ENCODE measurements at regions not wholly inside any gene's neighbourhood (a gene's known extent, or its start where the extent isn't known, plus 50 kb on each side); places are given as distances from the start of the nearest gene placed in this dataset.
"Not testable (repeated sequence)": the region's sequence is repeated elsewhere in the genome, so short reads cannot be mapped to it uniquely, and the experiment has no call there.

DNA sequence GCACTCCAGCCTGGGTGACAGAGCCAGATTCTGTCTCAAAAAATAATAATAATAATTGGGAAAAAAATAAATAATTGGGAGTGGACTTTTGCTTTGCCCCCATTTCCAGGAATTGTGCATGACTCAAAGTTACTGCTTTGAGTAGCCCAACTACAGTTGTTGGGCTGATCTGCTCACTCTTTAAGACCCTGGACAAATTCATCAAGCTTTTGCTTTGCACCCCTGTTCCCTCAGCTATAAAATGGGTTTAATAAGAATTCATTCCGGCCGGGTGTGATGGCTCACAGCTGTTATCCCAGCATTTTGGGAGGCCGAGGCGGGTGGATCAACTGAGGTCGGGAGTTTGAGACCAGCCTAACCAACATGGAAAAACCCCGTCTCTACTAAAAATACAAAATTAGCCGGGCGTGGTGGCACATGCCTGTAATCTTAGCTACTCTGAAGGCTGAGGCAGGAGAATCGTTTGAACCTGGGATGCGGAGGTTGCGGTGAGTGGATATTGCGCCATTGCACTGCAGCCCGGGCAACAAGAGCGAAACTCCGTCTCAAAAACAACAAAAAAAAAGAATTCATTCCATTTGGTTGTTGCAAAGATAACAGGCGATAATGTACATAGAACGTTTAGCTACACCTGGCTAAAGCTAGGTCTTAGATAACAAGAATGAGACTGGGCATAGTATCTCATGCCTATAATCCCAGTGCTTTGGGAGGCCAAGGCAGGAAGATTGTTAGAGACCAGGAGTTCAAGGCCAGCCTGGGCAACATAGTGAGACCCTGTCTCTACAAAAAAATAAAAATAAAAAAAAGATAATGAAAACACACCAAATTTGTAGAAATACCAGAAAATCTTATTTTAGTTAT is 87.9 kb upstream of the ZNF217 start:
- Histone ChIP-seq H3K36me3 (ENCODE audit: control insufficient read depth, insufficient read depth, low read length) (no peaks in the 10 kb centered on the region), H3K4me3 (ENCODE audit: low read length) (no peak overlapping the region), H3K9ac (ENCODE audit: low read length) (no peak overlapping the region), H3K9me3 (ENCODE audit: control insufficient read depth, low read length) (no peaks in the 10 kb centered on the region), H3K27me3 (ENCODE audit: control insufficient read depth, insufficient read depth, low read length) (no peaks in the 10 kb centered on the region), H3K4me1 (ENCODE audit: control insufficient read depth, insufficient read depth, low read length) (peaks cover 30% of the 10 kb centered on the region)

DNA sequence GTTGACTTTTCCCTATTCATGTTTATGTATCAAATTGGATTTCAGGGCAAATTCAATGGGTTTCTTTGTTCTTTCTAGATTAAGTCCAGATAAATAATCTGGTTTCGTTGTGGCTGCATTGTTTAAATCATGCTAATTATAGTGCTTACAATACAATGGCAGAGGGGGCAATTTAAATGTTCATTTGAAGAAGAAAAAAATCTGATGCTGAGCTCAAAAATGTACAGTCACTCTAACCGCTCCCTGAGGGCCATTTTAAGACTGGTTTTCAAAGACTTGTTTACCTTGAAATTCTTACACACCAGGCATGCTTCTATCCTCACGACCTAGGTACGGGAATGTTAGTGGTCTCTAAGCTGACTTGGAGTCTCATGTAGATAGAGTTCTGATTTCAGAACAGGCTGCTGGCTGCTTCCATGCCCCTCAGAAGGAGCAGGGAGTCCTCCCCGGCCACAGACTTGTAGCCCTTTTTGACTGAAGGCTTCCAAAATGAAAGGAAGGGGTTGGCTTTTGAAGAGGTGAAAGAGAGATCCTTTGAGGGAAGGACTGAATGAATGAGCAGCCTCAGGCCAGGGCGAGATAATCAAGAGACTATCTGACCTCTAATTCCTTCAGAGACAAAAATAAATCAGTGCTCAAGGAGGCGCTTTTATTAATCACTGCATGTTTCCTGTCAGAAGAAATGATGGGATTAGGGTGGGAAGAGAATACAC is 86.1 kb upstream of the ZNF217 start:
- no peaks in the 10 kb centered on the region for H3K36me3 ChIP-seq (ENCODE audit: control insufficient read depth, insufficient read depth, low read length)
- H3K4me1 ChIP-seq (ENCODE audit: control insufficient read depth, insufficient read depth, low read length) = peaks cover 30% of the 10 kb centered on the region
- H3K9me3 ChIP-seq (ENCODE audit: control insufficient read depth, low read length) = no peaks in the 10 kb centered on the region
- no peak overlapping the region for H3K4me3 ChIP-seq (ENCODE audit: low read length)
- H3K9ac ChIP-seq (ENCODE audit: low read length) = no peak overlapping the region
- H3K27me3 ChIP-seq (ENCODE audit: control insufficient read depth, insufficient read depth, low read length) = no peaks in the 10 kb centered on the region

DNA sequence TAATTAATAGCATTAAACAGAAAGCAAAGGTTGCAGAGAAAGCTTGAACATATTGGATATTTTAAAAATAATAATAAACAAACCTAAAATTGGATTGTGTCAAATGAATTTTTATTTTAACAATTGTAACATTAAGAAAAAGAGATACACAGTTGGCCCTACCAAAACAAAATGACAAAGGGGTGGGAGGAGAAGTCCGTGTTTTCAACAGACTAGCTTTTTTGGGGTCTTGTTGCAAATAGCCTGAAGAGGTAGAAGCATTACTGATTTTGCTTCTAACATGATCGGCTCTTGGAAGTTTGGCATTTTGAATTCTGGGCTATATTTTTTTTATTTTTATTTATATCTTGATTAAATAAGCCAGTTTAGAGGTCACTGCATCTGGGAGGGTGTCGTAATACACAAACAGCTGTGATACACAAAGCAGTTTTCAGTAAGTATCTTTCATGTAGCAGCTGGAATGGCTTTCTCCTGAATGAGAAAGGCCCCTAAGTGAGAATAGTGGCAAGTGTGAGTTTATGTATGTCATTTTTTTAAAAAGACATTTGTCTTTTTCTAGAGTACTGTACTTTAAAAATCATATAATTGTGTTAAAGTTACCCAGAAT is 85.5 kb upstream of the ZNF217 start:
- Histone ChIP-seq H3K36me3 (ENCODE audit: control insufficient read depth, insufficient read depth, low read length) (no peaks in the 10 kb centered on the region), H3K9ac (ENCODE audit: low read length) (no peak overlapping the region), H3K9me3 (ENCODE audit: control insufficient read depth, low read length) (no peaks in the 10 kb centered on the region), H3K4me1 (ENCODE audit: control insufficient read depth, insufficient read depth, low read length) (peaks cover 30% of the 10 kb centered on the region), H3K27me3 (ENCODE audit: control insufficient read depth, insufficient read depth, low read length) (no peaks in the 10 kb centered on the region), H3K4me3 (ENCODE audit: low read length) (no peak overlapping the region)

DNA sequence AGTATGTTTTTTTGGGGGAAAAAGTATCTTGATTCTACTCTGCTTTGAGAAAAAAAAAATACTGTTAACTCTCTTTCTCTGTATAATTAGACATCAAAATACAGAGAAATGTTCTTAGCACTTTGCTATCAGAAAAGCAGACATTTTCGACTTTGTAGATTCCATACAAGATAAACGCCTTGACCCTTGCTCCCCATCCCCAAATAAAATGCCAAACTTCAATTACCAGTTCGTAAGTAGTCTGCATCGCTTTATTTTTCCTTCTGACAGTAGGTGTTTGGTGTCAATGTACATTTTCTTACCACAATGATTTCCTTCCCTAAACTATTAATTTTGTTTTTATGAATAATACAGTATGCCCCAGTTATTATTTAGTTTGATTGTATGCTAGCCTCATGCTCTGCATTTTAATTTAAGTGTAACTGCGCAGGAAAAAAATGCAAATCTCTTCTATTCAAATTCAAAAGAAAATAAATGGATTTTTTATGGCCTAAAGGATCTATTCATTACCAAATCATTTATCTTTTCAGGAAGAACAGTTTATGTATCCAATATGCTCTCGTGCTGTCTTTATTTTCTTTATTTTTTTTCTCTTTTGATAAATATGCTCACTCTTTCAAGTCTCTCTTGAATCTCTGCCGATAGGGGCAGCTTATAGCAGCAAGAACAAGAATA is 84.8 kb upstream of the ZNF217 start:
- H3K9ac ChIP-seq (ENCODE audit: low read length) = no peak overlapping the region
- no peaks in the 10 kb centered on the region for H3K9me3 ChIP-seq (ENCODE audit: control insufficient read depth, low read length)
- no peaks in the 10 kb centered on the region for H3K36me3 ChIP-seq (ENCODE audit: control insufficient read depth, insufficient read depth, low read length)
- peaks cover 30% of the 10 kb centered on the region for H3K4me1 ChIP-seq (ENCODE audit: control insufficient read depth, insufficient read depth, low read length)
- H3K27me3 ChIP-seq (ENCODE audit: control insufficient read depth, insufficient read depth, low read length) = no peaks in the 10 kb centered on the region
- H3K4me3 ChIP-seq (ENCODE audit: low read length) = no peak overlapping the region

DNA sequence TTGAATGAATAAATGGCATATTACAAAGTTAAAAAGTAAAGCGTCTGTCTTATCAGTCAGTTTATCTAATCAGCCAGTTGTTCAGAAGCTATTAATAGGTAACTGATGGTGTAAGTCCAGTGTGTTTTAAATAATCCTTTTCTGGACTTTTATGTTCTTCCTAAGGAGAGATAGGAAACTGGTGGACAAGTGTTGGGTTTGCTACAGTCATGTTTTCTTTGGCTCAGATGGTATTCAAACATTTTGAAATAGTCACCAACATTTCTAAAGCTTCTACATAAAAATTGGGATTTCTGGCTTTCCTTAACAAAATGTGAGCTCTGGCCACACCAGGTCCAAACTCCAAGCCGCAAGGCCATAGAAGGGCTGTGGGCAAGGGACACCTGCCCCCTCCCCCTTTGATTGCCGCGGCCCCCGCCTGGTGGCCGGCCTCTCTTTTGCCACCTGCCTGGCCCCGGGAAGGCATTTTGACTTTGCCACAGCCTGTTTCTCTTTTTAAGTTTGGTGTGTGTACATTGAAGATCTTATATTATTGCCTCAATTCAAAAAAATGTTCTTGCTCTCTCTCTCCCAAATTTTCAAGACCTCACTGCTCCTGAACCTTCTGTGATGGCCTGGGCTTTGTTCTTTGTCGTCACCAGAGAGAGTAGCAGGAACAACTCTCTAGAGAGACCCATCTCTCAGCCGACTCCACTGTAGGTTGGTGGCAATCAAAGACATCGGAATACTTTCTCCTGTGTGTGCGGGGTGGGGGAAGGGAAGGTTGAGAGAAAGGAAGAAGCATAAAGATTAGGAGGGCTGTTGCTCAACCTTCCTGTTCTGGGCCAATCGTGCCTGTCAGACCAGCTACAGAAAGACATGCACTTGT is 84.0 kb upstream of the ZNF217 start:
- no peak overlapping the region for H3K9ac ChIP-seq (ENCODE audit: low read length)
- no peaks in the 10 kb centered on the region for H3K27me3 ChIP-seq (ENCODE audit: control insufficient read depth, insufficient read depth, low read length)
- peaks cover 30% of the 10 kb centered on the region for H3K4me1 ChIP-seq (ENCODE audit: control insufficient read depth, insufficient read depth, low read length)
- H3K9me3 ChIP-seq (ENCODE audit: control insufficient read depth, low read length) = no peaks in the 10 kb centered on the region
- peak overlapping the region; percentile 20 for H3K4me3 ChIP-seq (ENCODE audit: low read length)
- no peaks in the 10 kb centered on the region for H3K36me3 ChIP-seq (ENCODE audit: control insufficient read depth, insufficient read depth, low read length)

DNA sequence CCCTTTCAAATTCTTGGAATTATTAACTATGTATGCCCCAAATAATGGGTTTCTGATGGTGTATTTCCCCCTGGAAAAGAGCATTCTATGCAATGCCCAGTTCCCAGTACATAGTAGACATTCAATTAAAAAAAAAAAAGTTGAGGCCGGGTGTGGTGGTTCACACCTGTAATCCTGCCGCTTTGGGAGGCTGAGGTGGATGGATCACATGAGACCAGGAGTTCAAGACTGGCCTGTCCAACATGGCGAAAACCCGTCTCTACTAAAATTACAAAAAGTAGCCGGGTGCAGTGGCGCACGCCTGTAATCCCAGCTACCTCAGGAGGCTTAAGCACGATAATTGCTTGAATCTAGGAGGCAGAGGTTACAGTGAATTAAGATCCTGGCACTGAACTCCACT is 83.3 kb upstream of the ZNF217 start:
- no peak overlapping the region for H3K4me3 ChIP-seq (ENCODE audit: low read length)
- peaks cover 30% of the 10 kb centered on the region for H3K4me1 ChIP-seq (ENCODE audit: control insufficient read depth, insufficient read depth, low read length)
- no peaks in the 10 kb centered on the region for H3K36me3 ChIP-seq (ENCODE audit: control insufficient read depth, insufficient read depth, low read length)
- H3K9ac ChIP-seq (ENCODE audit: low read length) = no peak overlapping the region
- H3K27me3 ChIP-seq (ENCODE audit: control insufficient read depth, insufficient read depth, low read length) = no peaks in the 10 kb centered on the region
- no peaks in the 10 kb centered on the region for H3K9me3 ChIP-seq (ENCODE audit: control insufficient read depth, low read length)

DNA sequence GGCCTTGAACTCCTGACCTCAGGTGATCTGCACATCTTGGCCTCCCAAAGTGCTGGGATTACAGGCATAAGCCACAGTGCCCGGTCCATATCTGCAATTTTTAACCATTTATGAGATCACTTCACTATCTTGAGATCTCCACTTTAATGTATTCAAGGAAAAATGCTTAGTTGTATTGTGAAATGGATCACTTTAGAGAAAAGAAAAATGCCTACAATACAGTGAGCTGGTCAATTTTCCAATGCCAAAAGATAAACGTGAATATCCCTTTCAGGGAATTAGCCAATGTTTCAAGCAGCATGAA is 82.8 kb upstream of the ZNF217 start:
- H3K4me3 ChIP-seq (ENCODE audit: low read length) = no peak overlapping the region
- H3K4me1 ChIP-seq (ENCODE audit: control insufficient read depth, insufficient read depth, low read length) = peaks cover 30% of the 10 kb centered on the region
- no peaks in the 10 kb centered on the region for H3K27me3 ChIP-seq (ENCODE audit: control insufficient read depth, insufficient read depth, low read length)
- no peak overlapping the region for H3K9ac ChIP-seq (ENCODE audit: low read length)
- no peaks in the 10 kb centered on the region for H3K9me3 ChIP-seq (ENCODE audit: control insufficient read depth, low read length)
- no peaks in the 10 kb centered on the region for H3K36me3 ChIP-seq (ENCODE audit: control insufficient read depth, insufficient read depth, low read length)

DNA sequence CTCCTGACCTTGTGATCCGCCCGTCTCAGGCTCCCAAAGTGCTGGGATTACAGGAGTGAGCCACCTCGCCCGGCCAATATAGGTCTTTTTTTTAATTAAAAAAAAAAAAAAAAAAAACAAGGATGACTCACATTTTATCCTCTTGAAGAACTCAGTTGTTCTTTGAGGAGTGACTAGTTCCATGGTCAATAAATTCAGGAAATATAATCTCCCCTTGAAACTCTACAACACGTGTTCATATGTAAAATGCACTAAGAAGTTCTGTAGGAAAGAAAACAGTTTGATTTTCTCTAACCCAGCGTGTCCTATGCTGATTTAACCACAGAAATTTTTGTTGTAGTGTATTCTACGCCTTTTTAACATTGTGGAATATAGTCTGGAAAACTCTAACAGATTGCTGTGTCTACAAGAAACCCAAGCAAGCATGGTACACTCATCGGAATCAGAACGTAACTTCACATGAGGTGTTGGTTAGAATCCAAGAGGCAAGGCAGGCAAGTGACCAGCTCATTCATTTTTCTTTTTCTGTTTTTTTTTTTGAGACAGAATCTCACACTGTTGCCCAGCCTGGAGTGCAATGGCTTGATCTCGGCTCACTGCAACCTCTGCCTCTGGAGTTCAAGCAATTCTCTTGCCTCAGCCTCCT is 79.0 kb upstream of the ZNF217 start:
- H3K4me1 ChIP-seq (ENCODE audit: control insufficient read depth, insufficient read depth, low read length) = peaks cover 2% of the 10 kb centered on the region
- H3K36me3 ChIP-seq (ENCODE audit: control insufficient read depth, insufficient read depth, low read length) = no peaks in the 10 kb centered on the region
- H3K9me3 ChIP-seq (ENCODE audit: control insufficient read depth, low read length) = no peaks in the 10 kb centered on the region
- no peak overlapping the region for H3K4me3 ChIP-seq (ENCODE audit: low read length)
- no peak overlapping the region for H3K9ac ChIP-seq (ENCODE audit: low read length)
- no peaks in the 10 kb centered on the region for H3K27me3 ChIP-seq (ENCODE audit: control insufficient read depth, insufficient read depth, low read length)

DNA sequence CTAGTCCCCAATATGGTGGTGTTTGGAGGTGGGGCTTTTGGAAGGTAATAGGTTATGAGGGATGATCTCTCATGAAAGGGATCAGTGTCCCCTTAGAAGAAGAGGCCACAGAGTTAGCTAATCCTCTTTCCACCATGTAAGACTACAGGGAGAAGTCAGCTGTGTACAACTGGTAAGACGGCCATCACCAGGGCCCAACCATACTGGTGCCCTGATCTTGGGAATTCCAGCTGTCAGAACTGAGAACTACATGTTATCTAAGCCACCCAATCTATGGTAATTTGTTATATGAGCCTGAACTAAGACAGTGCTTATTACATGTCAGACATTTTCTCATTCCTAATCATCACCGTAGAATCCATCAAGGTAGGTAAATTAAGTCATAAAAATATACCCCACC is 77.7 kb upstream of the ZNF217 start:
- Histone ChIP-seq H3K4me1 (ENCODE audit: control insufficient read depth, insufficient read depth, low read length) (no peaks in the 10 kb centered on the region), H3K4me3 (ENCODE audit: low read length) (no peak overlapping the region), H3K9me3 (ENCODE audit: control insufficient read depth, low read length) (no peaks in the 10 kb centered on the region), H3K27me3 (ENCODE audit: control insufficient read depth, insufficient read depth, low read length) (no peaks in the 10 kb centered on the region), H3K36me3 (ENCODE audit: control insufficient read depth, insufficient read depth, low read length) (no peaks in the 10 kb centered on the region), H3K9ac (ENCODE audit: low read length) (no peak overlapping the region)

DNA sequence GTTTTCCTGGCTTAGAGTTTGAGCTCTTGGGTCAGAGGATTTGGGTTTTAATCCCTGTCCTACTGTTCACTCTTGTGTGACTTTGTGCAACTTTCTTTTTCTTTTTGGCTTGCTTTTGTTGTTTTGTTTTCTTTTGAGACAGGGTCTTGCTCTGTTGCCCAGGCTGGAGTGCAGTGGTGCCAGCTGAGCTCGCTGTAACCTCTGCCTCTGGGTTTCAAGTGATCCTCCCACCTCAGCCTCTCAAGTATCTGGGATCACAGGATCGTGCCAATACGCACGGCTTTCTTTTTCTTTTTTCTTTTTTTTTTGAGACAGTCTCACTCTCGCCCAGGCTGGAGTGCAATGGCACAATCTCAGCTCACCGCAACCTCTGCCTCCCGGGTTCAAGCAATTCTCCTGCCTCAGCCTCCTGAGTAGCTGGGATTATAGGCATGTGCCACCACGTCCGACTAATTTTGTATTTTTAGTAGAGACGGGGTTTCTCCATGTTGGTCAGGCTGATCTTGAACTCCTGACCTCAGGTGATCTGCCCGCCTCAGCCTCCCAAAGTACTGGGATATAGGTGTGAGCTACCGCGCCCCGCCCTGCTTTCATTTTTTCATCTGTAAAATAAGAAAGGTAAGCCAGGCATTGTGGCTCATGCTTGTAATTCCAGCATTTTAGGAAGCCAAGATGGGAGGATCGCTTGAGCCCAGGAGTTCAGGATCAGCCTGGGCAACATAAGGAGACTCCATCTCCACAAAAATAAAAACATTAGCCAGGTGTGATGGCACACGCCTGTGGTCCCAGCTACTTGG is 76.1 kb upstream of the ZNF217 start:
- not testable (repeated sequence) for H3K4me3 ChIP-seq (ENCODE audit: low read length); H3K9ac ChIP-seq (ENCODE audit: low read length); H3K9me3 ChIP-seq (ENCODE audit: control insufficient read depth, low read length); H3K4me1 ChIP-seq (ENCODE audit: control insufficient read depth, insufficient read depth, low read length); H3K27me3 ChIP-seq (ENCODE audit: control insufficient read depth, insufficient read depth, low read length); H3K36me3 ChIP-seq (ENCODE audit: control insufficient read depth, insufficient read depth, low read length)
